ENCODE measurements at regions not wholly inside any gene's neighbourhood (a gene's known extent, or its start where the extent isn't known, plus 50 kb on each side); places are given as distances from the start of the nearest gene placed in this dataset.
"Not testable (repeated sequence)": the region's sequence is repeated elsewhere in the genome, so short reads cannot be mapped to it uniquely, and the experiment has no call there.

DNA sequence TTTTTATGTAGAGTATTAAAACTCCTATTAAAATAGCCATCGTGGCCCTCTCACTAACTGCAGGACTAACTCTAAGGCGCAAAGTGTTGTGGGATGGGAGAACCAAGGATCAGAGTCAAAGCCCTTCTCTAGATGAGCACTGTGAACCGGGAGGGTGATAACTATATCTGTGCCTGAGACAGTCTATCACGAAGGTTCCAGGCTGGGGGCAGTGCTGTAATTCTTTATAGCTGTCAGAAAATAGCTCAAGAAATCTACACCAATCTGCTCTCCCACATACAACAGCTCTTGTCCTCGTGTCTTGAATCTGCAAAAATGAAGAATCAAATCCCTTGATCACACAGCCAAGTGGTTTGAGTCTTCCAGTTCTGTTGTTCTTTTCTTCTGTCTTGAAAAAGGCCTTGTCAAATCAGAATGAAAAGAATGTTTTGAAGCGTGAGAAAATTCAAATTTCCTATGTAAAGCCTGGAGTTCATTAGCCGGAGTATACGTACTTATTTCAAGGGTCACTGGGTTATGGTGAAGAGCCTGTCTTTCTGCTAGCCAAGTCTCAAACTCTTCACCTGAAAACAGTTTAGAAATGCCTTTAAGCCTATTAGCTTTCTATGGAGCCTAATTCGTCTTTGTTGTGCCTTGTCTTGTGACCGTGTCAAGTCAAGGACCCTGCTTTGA lies 185.3 kb upstream of the NECTIN3 start:
- H3K27ac Mint-ChIP-seq (ENCODE audit: low read depth), result no peak overlapping the region
- no peak overlapping the region for H3K4me3 Mint-ChIP-seq
- H3K4me1 Mint-ChIP-seq, result no peaks in the 10 kb centered on the region
- DNase-seq (ENCODE audit: low spot score in 2 of 2) (no peak), ATAC-seq (replicated peaks; ENCODE audit: extremely low read depth, poor library complexity, severe bottlenecking) (no peak)
- H3K27me3 Mint-ChIP-seq, result no peaks in the 10 kb centered on the region
- no peaks in the 10 kb centered on the region for H3K36me3 Mint-ChIP-seq (ENCODE audit: insufficient read depth)
- no peaks in the 10 kb centered on the region for H3K9me3 Mint-ChIP-seq

DNA sequence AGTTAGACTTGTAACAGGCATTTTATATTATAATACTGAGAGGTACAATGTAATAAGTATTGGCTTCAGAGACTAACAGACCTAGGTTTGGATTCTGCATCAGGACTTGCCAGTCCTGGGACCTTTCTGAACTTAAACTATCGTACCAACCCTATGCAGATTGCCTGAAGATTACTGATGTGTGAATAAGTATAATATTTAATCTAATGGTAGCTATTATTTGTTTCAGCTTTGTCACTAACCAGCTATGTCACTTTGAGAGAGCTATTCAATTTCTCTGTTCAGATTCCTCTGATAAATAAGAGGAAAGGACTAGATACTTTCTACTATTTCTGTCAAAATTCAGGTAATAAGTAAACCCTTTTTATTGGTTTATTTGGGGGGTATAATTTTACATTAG lies 184.4 kb upstream of the NECTIN3 start:
- Mint-ChIP-seq H3K36me3 (ENCODE audit: insufficient read depth) (no peaks in the 10 kb centered on the region), H3K27me3 (no peaks in the 10 kb centered on the region), H3K4me1 (no peaks in the 10 kb centered on the region), H3K9me3 (no peaks in the 10 kb centered on the region), H3K4me3 (no peak overlapping the region), H3K27ac (ENCODE audit: low read depth) (no peak overlapping the region)
- ATAC-seq (replicated peaks; ENCODE audit: extremely low read depth, poor library complexity, severe bottlenecking) (no peak), DNase-seq (ENCODE audit: low spot score in 2 of 2) (no peak)

DNA sequence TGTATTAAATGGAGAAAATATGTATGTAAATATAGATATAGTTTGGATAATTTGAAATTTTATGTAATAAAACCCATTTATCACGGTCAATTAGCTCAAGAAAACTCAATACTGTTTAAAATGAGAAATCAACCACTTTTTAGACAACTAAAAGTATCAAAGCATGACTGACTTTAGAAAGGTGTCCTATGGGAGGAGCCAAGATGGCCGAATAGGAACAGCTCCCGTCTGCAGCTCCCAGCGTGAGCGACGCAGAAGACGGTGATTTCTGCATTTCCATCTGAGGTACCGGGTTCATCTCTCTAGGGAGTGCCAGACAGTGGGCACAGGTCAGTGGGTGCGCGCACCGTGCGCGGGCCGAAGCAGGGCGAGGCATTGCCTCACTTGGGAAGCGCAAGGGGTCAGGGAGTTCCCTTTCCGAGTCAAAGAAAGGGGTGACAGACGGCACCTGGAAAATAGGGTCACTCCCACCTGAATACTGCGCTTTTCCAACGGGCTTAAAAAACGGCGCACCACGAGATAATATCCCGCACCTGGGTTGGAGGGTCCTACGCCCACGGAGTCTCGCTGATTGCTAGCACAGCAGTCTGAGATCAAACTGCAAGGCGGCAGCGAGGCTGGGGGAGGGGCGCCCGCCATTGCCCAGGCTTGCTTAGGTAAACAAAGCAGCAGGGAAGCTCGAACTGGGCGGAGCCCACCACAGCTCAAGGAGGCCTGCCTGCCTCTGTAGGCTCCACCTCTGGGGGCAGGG lies 182.8 kb upstream of the NECTIN3 start:
- not testable (repeated sequence) for H3K4me3 Mint-ChIP-seq; H3K27me3 Mint-ChIP-seq; H3K27ac Mint-ChIP-seq (ENCODE audit: low read depth); H3K4me1 Mint-ChIP-seq; ATAC-seq (replicated peaks; ENCODE audit: extremely low read depth, poor library complexity, severe bottlenecking); DNase-seq (ENCODE audit: low spot score in 2 of 2); H3K9me3 Mint-ChIP-seq; H3K36me3 Mint-ChIP-seq (ENCODE audit: insufficient read depth)

DNA sequence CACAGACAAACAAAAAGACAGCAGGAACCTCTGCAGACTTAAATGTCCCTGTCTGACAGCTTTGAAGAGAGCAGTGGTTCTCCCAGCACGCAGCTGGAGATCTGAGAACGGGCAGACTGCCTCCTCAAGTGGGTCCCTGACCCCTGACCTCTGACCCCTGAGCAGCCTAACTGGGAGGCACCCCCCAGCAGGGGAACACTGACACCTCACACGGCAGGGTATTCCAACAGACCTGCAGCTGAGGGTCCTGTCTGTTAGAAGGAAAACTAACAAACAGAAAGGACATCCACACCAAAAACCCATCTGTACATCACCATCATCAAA lies 182.3 kb upstream of the NECTIN3 start:
- H3K36me3 Mint-ChIP-seq (ENCODE audit: insufficient read depth); H3K27ac Mint-ChIP-seq (ENCODE audit: low read depth); H3K4me1 Mint-ChIP-seq; H3K27me3 Mint-ChIP-seq; H3K9me3 Mint-ChIP-seq; DNase-seq (ENCODE audit: low spot score in 2 of 2); ATAC-seq (replicated peaks; ENCODE audit: extremely low read depth, poor library complexity, severe bottlenecking); H3K4me3 Mint-ChIP-seq: not testable (repeated sequence)

- Mint-ChIP-seq H3K9me3 (no peaks in the 10 kb centered on the region), H3K27me3 (no peaks in the 10 kb centered on the region), H3K4me1 (no peaks in the 10 kb centered on the region), H3K36me3 (ENCODE audit: insufficient read depth) (no peaks in the 10 kb centered on the region), H3K4me3 (no peak overlapping the region), H3K27ac (ENCODE audit: low read depth) (no peak overlapping the region)
- DNase-seq (ENCODE audit: low spot score in 2 of 2) (no peak), ATAC-seq (replicated peaks; ENCODE audit: extremely low read depth, poor library complexity, severe bottlenecking) (no peak)
These were observed 177.0 kb upstream of the NECTIN3 start for GRCh38 chr3:110894574-110894973.

- no peaks in the 10 kb centered on the region for H3K9me3 Mint-ChIP-seq
These were observed 176.6 kb upstream of the NECTIN3 start for GRCh38 chr3:110895054-110895453.

DNA sequence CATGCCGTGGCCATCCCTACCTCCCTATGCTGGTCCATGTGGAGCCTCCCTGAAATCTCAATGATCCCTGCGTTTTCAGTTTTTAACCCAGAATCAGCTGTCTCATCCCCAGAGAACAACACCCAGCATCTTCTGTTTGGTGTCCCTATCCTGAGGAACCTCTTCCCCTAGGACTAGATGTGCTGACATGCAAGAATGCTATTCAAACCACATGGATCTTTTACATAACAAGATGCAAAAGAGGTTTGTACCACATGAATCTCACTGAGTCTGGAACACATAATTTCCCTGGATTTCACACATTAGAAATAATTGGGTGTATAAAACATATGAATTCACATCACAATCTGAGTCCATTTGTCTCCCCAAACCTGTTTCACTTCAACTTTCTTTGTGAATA lies 174.6 kb upstream of the NECTIN3 start:
- Mint-ChIP-seq H3K27ac (ENCODE audit: low read depth) (no peak overlapping the region), H3K9me3 (no peaks in the 10 kb centered on the region), H3K36me3 (ENCODE audit: insufficient read depth) (no peaks in the 10 kb centered on the region), H3K27me3 (no peaks in the 10 kb centered on the region), H3K4me1 (no peaks in the 10 kb centered on the region), H3K4me3 (no peak overlapping the region)
- ATAC-seq (replicated peaks; ENCODE audit: extremely low read depth, poor library complexity, severe bottlenecking) (no peak), DNase-seq (ENCODE audit: low spot score in 2 of 2) (no peak)

More at GRCh38 chr3:110895054-110895453, 176.6 kb upstream of the NECTIN3 start:
- Mint-ChIP-seq H3K4me3 (no peak overlapping the region), H3K27ac (ENCODE audit: low read depth) (no peak overlapping the region), H3K4me1 (no peaks in the 10 kb centered on the region), H3K36me3 (ENCODE audit: insufficient read depth) (no peaks in the 10 kb centered on the region), H3K27me3 (no peaks in the 10 kb centered on the region)
- ATAC-seq (replicated peaks; ENCODE audit: extremely low read depth, poor library complexity, severe bottlenecking), result no peak
- no peak for DNase-seq (ENCODE audit: low spot score in 2 of 2)

DNA sequence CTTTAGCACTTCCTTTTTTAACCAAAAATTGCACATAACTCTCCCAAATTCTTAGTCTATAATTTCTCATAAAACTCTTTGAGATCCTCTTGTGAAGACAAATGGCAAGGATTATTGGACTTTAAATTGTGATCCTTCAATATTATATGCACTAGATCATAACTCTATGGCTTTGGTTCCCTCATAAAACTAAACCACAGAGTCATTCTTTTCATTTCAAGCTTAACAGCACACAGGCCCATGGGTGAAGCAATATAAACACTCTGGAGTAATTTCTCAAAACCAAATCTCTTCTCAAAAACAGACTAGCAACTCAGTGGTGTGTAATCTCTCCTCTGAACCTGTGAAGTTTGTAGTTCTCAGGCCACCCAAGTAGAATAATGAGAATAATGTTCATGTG lies 171.0 kb upstream of the NECTIN3 start:
- H3K4me1 Mint-ChIP-seq, result no peaks in the 10 kb centered on the region
- no peaks in the 10 kb centered on the region for H3K36me3 Mint-ChIP-seq (ENCODE audit: insufficient read depth)
- no peaks in the 10 kb centered on the region for H3K9me3 Mint-ChIP-seq
- H3K4me3 Mint-ChIP-seq, result no peak overlapping the region
- H3K27ac Mint-ChIP-seq (ENCODE audit: low read depth), result no peak overlapping the region
- ATAC-seq (replicated peaks; ENCODE audit: extremely low read depth, poor library complexity, severe bottlenecking) (no peak), DNase-seq (ENCODE audit: low spot score in 2 of 2) (no peak)
- no peaks in the 10 kb centered on the region for H3K27me3 Mint-ChIP-seq

GRCh38 chr3:110901536-110901935 lies 170.1 kb upstream of the NECTIN3 start:
- Mint-ChIP-seq H3K9me3 (no peaks in the 10 kb centered on the region), H3K27me3 (no peaks in the 10 kb centered on the region), H3K4me3 (no peak overlapping the region), H3K36me3 (ENCODE audit: insufficient read depth) (no peaks in the 10 kb centered on the region), H3K4me1 (no peaks in the 10 kb centered on the region), H3K27ac (ENCODE audit: low read depth) (no peak overlapping the region)
- DNase-seq (ENCODE audit: low spot score in 2 of 2), result no peak
- ATAC-seq (replicated peaks; ENCODE audit: extremely low read depth, poor library complexity, severe bottlenecking), result no peak

- Mint-ChIP-seq H3K9me3 (no peaks in the 10 kb centered on the region), H3K36me3 (ENCODE audit: insufficient read depth) (no peaks in the 10 kb centered on the region), H3K4me1 (no peaks in the 10 kb centered on the region), H3K4me3 (no peak overlapping the region), H3K27ac (ENCODE audit: low read depth) (no peak overlapping the region), H3K27me3 (no peaks in the 10 kb centered on the region)
- DNase-seq (ENCODE audit: low spot score in 2 of 2) (no peak), ATAC-seq (replicated peaks; ENCODE audit: extremely low read depth, poor library complexity, severe bottlenecking) (no peak)
These were observed 169.0 kb upstream of the NECTIN3 start for GRCh38 chr3:110902453-110903085.

DNA sequence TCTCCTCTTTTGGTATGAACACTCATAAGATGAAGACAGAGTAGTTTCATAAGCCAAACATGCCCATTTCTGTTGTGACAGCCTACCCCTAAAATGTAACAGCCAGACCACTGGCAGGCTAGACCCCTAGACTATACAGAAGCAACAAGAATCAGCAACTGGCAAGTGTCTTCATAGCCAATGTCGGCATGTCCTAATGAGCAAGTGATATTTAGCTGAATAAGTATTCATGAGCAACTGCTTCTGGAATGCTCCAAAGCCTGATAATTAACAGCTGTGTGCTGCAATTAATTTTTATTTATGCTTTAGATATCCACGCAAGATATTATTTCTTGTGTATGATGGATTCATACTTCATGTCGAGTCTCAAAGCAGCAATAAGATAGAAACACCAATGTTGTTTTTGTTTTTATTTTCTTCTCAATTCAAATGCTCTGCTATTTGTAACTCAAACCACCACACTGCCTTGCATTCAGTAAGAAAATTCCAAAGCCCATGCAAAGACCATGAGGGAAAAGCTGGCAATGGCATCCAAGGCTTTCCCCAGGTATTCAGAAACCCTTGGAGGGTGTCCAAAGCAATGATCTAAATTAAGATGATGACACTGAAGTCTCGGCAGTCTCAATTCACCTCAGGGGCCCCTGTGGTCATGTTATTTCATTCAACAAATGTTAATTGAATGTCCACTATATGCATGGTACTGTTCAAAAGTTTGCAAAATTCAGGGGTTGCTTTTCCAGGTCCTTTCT lies 167.7 kb upstream of the NECTIN3 start:
- H3K27me3 Mint-ChIP-seq, result no peaks in the 10 kb centered on the region
- H3K27ac Mint-ChIP-seq (ENCODE audit: low read depth), result no peak overlapping the region
- DNase-seq (ENCODE audit: low spot score in 2 of 2) (no peak), ATAC-seq (replicated peaks; ENCODE audit: extremely low read depth, poor library complexity, severe bottlenecking) (no peak)
- H3K4me3 Mint-ChIP-seq, result no peak overlapping the region
- H3K4me1 Mint-ChIP-seq, result no peaks in the 10 kb centered on the region
- no peaks in the 10 kb centered on the region for H3K9me3 Mint-ChIP-seq
- H3K36me3 Mint-ChIP-seq (ENCODE audit: insufficient read depth), result no peaks in the 10 kb centered on the region

DNA sequence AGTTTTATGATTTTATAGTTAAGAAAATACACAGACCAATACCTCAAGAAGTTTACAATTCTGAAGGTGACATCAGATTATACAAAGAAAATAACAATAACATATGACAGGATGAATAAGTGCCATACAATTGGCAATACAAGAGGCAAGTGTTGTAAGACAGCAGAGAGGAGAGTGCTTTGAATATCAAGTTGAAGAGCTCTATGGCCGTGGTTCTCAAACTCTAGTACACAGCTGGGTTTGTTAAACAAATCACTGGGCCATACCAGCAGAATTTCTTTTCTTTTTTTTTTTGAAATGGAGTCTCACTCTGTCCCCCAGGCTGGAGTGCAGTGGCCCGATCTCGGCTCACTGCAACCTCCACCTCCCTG lies 167.1 kb upstream of the NECTIN3 start:
- no peak overlapping the region for H3K4me3 Mint-ChIP-seq
- no peaks in the 10 kb centered on the region for H3K4me1 Mint-ChIP-seq
- H3K27me3 Mint-ChIP-seq, result no peaks in the 10 kb centered on the region
- no peaks in the 10 kb centered on the region for H3K9me3 Mint-ChIP-seq
- DNase-seq (ENCODE audit: low spot score in 2 of 2) (no peak), ATAC-seq (replicated peaks; ENCODE audit: extremely low read depth, poor library complexity, severe bottlenecking) (no peak)
- no peaks in the 10 kb centered on the region for H3K36me3 Mint-ChIP-seq (ENCODE audit: insufficient read depth)
- no peak overlapping the region for H3K27ac Mint-ChIP-seq (ENCODE audit: low read depth)

- Mint-ChIP-seq H3K27ac (ENCODE audit: low read depth) (no peak overlapping the region), H3K27me3 (no peaks in the 10 kb centered on the region), H3K4me3 (no peak overlapping the region), H3K36me3 (ENCODE audit: insufficient read depth) (no peaks in the 10 kb centered on the region), H3K9me3 (no peaks in the 10 kb centered on the region), H3K4me1 (no peaks in the 10 kb centered on the region)
- DNase-seq (ENCODE audit: low spot score in 2 of 2) (no peak), ATAC-seq (replicated peaks; ENCODE audit: extremely low read depth, poor library complexity, severe bottlenecking) (no peak)
These were observed 166.5 kb upstream of the NECTIN3 start for GRCh38 chr3:110905121-110905520.

Measured in central memory CD8-positive, alpha-beta T cell (primary cell).